NCI-H1417 (cell line): ENCODE measurements at regions not wholly inside any gene's neighbourhood (a gene's known extent, or its start where the extent isn't known, plus 50 kb on each side); places are given as distances from the start of the nearest gene placed in this dataset.
A peak's percentile ranks its signal among the peaks of the same experiment; 100 is the strongest.

Source experiments
- DNase-seq, 3 experiments: peaks; one replicate each; lab custom pipeline; 2025; lab: John Stamatoyannopoulos, UW

GRCh38 chr13:62119739-62120700 is 704.4 kb upstream of the PCDH20 start:
- peak in 1 of 3 experiments; percentile 67 for DNase-seq

GRCh38 chr13:62115831-62116230 is 700.2 kb upstream of the PCDH20 start:
- DNase-seq, result no peak

DNA sequence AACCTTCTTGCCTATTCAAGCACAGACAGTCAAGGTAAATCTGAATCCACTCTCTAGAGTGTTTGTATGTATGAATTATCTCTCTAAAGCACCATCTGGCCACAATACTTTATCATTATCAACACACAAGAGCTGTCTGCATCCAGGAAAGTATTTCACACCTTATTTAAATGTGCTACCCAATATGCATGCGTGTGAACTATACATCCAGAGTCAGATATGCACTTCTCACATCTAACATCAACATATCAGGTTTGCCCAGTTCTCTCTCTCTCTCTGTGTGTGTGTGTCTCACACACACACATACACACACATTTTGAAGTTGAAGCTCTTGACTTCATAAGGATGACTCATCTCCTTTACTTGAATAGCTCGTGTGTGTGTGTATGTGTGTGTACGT is 697.5 kb upstream of the PCDH20 start:
- DNase-seq, result peak in 1 of 3 experiments; percentile 52

DNA sequence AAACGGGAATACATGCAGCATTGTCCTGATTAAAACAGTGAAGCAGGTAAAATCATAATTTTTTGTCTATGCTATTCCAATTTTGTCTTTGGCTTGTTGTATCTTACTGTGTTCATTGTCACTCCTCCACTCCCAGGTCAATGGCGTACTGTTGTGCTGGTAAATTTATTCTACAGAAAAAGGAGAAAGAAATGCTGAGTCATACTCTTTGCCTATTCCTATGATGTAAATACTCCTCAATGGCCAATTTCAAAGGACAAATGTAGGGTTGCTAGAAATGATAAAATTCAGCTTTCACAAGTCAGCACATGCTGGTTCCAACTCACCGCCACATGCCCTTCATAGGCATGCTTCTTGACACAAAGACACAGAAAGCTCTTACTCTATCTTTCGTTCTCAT is 694.4 kb upstream of the PCDH20 start:
- no peak for DNase-seq

GRCh38 chr13:62104136-62104535 is 688.5 kb upstream of the PCDH20 start:
- peak in 1 of 3 experiments; percentile 48 for DNase-seq

DNA sequence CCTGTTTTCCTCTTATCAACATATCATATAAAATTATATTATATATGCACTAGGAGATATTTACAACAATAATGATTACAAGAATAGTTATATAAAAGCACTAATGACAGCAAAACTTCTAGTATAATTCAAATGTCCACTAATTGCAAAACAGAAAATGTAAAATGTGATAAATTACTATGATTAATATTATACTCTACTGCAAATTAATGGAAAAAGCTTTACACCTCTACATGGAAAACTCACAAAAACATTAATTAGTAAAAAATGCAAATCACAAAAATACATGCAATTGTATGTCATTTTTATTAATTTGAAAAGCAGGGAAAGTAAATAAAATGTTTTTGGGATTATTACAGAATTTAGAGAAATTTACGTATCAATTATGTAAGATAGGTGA is 681.0 kb upstream of the PCDH20 start:
- no peak for DNase-seq

GRCh38 chr13:62094932-62095331 is 679.3 kb upstream of the PCDH20 start:
- DNase-seq, result peak in 1 of 3 experiments; percentile 71

- DNase-seq, result peak in 2 of 3 experiments; percentile 78 to 96
Observed at GRCh38 chr13:62093984-62094780, 678.5 kb upstream of the PCDH20 start.

GRCh38 chr13:62092949-62093348 is 677.3 kb upstream of the PCDH20 start:
- DNase-seq, result no peak

GRCh38 chr13:62092536-62092935 is 676.9 kb upstream of the PCDH20 start:
- DNase-seq, result no peak

GRCh38 chr13:62088165-62088564 is 672.5 kb upstream of the PCDH20 start:
- DNase-seq, result no peak

- peak in 1 of 3 experiments; percentile 51 for DNase-seq
Observed at GRCh38 chr13:62087124-62087523, 671.5 kb upstream of the PCDH20 start.

DNA sequence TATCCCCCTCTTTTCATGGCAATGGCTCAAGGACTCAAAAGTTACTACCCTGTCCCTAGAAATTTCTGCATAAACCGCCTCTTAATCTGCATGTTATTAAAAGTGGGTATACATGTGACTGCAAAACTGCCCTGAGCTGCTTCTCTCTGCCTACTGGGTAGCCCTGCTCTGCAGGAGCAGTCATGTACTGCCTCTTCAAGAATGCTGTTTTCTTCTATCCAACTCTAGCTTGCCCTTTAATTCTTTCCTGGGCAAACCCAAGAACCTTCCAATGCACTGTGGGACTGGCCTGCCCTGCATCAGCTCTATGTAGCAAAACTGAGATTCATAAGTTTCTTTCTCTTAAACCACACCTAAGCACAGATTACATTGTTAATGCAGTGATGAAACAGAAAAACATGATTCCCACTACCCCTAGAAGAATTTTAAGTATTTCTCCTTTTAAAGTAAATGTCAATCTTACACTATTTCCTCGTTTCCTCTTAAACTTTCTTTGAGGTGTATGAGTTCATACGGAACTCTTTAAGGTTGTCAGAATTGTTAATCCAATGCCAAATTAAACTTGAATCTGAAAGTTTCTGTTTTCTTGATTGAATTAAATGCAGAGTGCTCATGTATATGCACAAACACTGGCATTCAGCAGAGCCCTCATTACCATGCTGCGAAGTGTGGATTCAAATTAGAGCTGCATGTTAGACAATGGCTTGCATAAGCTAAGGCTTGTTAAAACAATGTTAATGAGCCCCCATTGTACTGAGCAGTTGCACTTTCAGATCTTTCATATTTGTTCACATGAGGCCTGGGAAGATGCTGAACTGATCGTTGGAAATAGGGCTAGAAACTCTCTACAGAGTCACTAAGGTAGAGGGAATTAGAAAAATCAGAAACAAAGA is 669.9 kb upstream of the PCDH20 start:
- DNase-seq, result no peak

- DNase-seq, result no peak
Observed at GRCh38 chr13:62084728-62085127, 669.1 kb upstream of the PCDH20 start.

DNA sequence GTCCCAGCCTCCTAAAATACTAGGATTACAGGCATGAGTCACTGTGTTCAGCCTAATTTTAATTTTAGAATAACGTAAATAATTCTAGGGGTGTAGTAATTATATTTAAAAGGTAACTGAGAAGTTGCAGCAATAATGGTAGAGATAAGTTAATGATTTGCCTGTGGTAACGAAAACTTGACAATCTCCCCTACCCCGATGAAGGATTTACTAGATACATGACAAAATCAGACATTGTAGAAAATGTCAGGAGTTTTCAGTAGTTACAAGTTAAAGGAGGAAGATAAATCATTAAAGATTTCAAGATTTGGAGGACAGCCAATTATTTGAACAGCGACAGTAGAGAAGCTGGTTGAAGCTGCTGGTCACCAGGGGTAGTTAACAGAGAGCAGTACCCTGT is 652.2 kb upstream of the PCDH20 start:
- DNase-seq, result no peak

DNA sequence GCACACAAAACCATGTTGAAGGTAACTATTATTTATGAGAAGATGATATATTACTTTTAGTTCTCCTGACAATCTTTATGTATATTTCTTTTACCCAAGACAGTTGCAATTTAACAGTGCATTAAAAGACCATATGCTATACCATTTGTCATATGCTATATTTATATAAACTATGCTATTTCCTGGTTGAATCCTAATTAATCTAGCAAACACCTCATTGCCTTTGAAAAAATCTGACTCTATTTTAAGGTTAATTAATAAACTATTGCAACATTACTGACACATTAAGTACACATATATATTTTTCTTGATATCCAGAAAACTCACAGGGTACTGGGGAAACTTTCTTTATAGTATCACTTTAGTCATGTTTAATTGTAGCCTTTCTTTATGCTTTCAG is 649.4 kb upstream of the PCDH20 start:
- no peak for DNase-seq

GRCh38 chr13:62061751-62062150 is 646.1 kb upstream of the PCDH20 start:
- no peak for DNase-seq

DNA sequence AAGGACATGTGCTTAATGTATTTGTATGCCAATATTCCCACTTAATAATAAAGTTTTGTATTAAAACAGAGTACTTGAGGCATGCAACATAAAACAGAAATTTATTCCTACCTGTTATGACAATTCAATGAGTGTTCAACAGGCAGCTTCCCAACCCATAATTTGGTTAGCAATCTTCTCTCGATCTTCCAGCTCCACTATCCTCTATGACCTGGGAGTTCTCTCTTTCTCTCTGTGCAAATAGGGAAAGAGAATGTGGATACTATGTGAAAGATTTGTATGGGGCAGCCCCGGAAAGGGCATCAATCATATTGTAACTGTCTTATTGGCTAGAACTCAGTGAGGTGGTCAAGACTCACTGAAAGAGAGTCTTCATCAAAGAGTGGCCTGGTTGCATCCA is 644.9 kb upstream of the PCDH20 start:
- no peak for DNase-seq

DNA sequence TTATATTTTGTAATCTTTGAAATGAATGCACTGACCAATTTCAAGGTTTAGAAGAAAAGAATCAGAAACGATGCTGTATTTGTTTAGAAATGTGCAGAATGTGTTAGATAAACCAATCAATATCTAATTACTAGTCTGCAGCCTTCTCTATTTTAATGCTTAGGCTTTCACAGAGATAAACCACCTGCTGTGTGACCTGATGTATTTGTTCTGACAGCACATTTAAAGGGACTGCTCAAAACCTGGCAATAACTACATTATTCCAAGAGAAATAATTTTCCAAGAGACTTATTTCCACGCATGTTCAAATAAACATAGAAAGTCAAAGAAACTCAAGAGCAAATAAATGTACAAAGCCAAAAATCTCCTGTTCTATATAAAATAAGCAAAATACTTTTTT is 641.6 kb upstream of the PCDH20 start:
- DNase-seq, result peak in 2 of 3 experiments; percentile 5 to 65

GRCh38 chr13:62049992-62050391 is 634.3 kb upstream of the PCDH20 start:
- no peak for DNase-seq

- no peak for DNase-seq
Observed at GRCh38 chr13:62046512-62046911, 630.9 kb upstream of the PCDH20 start.

- no peak for DNase-seq
Observed at GRCh38 chr13:62043600-62043999, 628.0 kb upstream of the PCDH20 start.
